CD4-positive, alpha-beta T cell (primary cell): ENCODE measurements at regions not wholly inside any gene's neighbourhood (a gene's known extent, or its start where the extent isn't known, plus 50 kb on each side); places are given as distances from the start of the nearest gene placed in this dataset.

Source experiments
- ATAC-seq: fragments of 200-7000 bp; cut with Tn5 transposase; one replicate; pipeline ENCODE4 v1.10.0; 2022; ENCODE audit warnings: mild to moderate bottlenecking; ENCODE audit not compliant: poor library complexity
- CTCF ChIA-PET: fragments of 350-600 bp; sonication (Branson Sonifier 250); formaldehyde crosslinking; loops from one replicate; lab custom pipeline; 2021; ENCODE audit warnings: antibody characterized with exemption, inconsistent platforms; lab: Charles Lee
- POLR2A ChIA-PET: fragments of 350-600 bp; sonication (Branson Sonifier 250); formaldehyde crosslinking; loops from one replicate; lab custom pipeline; 2021; ENCODE audit warnings: antibody characterized with exemption, inconsistent platforms; lab: Charles Lee
- DNase-seq, 14 experiments: peaks; one replicate each; pipeline ENCODE4 v3.0.0-alpha.2; 2013 to 2020; ENCODE audit warnings: mixed read lengths in 2 of 14
- H3K27ac ChIP-seq, 2 donors: one replicate each; pipeline versions ENCODE4 v1.5.1 to v1.7.0; 2013; ENCODE audit warnings: low read length in 2 of 2, low read depth in 1 of 2, mild to moderate bottlenecking in 1 of 2
- H3K27me3 ChIP-seq, 2 experiments: 1 replicate in 1 of 2; 2 replicates in 1 of 2; pipeline versions ENCODE4 v1.6.1 to v1.7.0; 2013; ENCODE audit warnings: low read length in 2 of 2, control low read depth in 1 of 2, mild to moderate bottlenecking in 1 of 2, moderate library complexity in 1 of 2; ENCODE audit not compliant: insufficient read depth in 2 of 2, control insufficient read depth in 1 of 2
- H3K36me3 ChIP-seq: one replicate; pipeline ENCODE4 v1.6.1; 2013; ENCODE audit warnings: low read length, control low read depth; ENCODE audit not compliant: insufficient read depth
- H3K4me1 ChIP-seq: one replicate; pipeline ENCODE4 v1.6.1; 2013; ENCODE audit warnings: low read length, control low read depth; ENCODE audit not compliant: insufficient read depth
- H3K4me3 ChIP-seq: one replicate; pipeline ENCODE4 v1.5.1; 2013; ENCODE audit warnings: mild to moderate bottlenecking, low read length, moderate library complexity
- H3K9me3 ChIP-seq, 2 experiments: 1 replicate in 1 of 2; 2 replicates in 1 of 2; pipeline versions ENCODE4 v1.6.1 to v1.7.0; 2013; ENCODE audit warnings: low read length in 2 of 2, mild to moderate bottlenecking in 2 of 2, control low read depth in 1 of 2, moderate library complexity in 1 of 2; ENCODE audit not compliant: control insufficient read depth in 1 of 2, insufficient read depth in 1 of 2
- H3K27ac Mint-ChIP-seq: one replicate; pipeline ENCODE4 v1.8.0; 2020; ENCODE audit warnings: mixed read lengths
- H3K27me3 Mint-ChIP-seq: one replicate; pipeline ENCODE4 v1.8.0; 2021; ENCODE audit warnings: mixed read lengths
- H3K36me3 Mint-ChIP-seq: one replicate; pipeline ENCODE4 v1.8.0; 2021; ENCODE audit warnings: low read depth, mixed read lengths
- H3K4me1 Mint-ChIP-seq: one replicate; pipeline ENCODE4 v1.8.0; 2021; ENCODE audit warnings: low read depth, mixed read lengths
- H3K4me3 Mint-ChIP-seq: one replicate; pipeline ENCODE4 v1.8.0; 2020; ENCODE audit warnings: mild to moderate bottlenecking, mixed read lengths
- H3K9me3 Mint-ChIP-seq: one replicate; pipeline ENCODE4 v1.8.0; 2020; ENCODE audit warnings: mixed read lengths
- intact Hi-C, 2 experiments: fragments of 100-400 bp; cut with DNase I in 1 of 2; cut with micrococcal nuclease in 1 of 2; formaldehyde crosslinking; loops; one replicate each; pipeline versions ENCODE4 v1.15.1 to v1.9.0; 2023 to 2025; cut with DNase I, micrococcal nuclease
- TF ChIP-seq, protein P1 (sequence below): fragments of 200-600 bp; IDR thresholded peaks from one replicate; pipeline ENCODE4 v1.8.0; 2022; ENCODE audit warnings: antibody characterized with exemption, mild to moderate bottlenecking

- no peaks in the 10 kb centered on the region for H3K27me3 Mint-ChIP-seq
- H3K4me1 Mint-ChIP-seq, result peaks cover 5% of the 10 kb centered on the region
- Histone ChIP-seq H3K27me3 (no peaks in the 10 kb centered on the region), H3K9me3 (no peaks in the 10 kb centered on the region), H3K4me3 (no peak overlapping the region), H3K4me1 (no peaks in the 10 kb centered on the region), H3K27ac (no peak overlapping the region), H3K36me3 (no peaks in the 10 kb centered on the region)
- intact Hi-C loops, result no loop called here
- no peak overlapping the region for H3K27ac Mint-ChIP-seq
- DNase-seq (no peak), ATAC-seq (no peak)
- ChIA-PET POLR2A (no interaction called here), CTCF (no interaction called here)
- H3K9me3 Mint-ChIP-seq, result no peaks in the 10 kb centered on the region
- H3K36me3 Mint-ChIP-seq, result no peaks in the 10 kb centered on the region
- H3K4me3 Mint-ChIP-seq, result no peak overlapping the region
- TF ChIP-seq, protein P1, sequence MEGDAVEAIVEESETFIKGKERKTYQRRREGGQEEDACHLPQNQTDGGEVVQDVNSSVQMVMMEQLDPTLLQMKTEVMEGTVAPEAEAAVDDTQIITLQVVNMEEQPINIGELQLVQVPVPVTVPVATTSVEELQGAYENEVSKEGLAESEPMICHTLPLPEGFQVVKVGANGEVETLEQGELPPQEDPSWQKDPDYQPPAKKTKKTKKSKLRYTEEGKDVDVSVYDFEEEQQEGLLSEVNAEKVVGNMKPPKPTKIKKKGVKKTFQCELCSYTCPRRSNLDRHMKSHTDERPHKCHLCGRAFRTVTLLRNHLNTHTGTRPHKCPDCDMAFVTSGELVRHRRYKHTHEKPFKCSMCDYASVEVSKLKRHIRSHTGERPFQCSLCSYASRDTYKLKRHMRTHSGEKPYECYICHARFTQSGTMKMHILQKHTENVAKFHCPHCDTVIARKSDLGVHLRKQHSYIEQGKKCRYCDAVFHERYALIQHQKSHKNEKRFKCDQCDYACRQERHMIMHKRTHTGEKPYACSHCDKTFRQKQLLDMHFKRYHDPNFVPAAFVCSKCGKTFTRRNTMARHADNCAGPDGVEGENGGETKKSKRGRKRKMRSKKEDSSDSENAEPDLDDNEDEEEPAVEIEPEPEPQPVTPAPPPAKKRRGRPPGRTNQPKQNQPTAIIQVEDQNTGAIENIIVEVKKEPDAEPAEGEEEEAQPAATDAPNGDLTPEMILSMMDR, result no peak
Measured at GRCh38 chr9:31639451-31639850, 745.0 kb upstream of the ACO1 start.

- Histone ChIP-seq H3K4me3 (no peak overlapping the region), H3K27ac (no peak overlapping the region), H3K4me1 (no peaks in the 10 kb centered on the region), H3K36me3 (no peaks in the 10 kb centered on the region), H3K9me3 (no peaks in the 10 kb centered on the region), H3K27me3 (no peaks in the 10 kb centered on the region)
- ChIA-PET CTCF (no interaction called here), POLR2A (no interaction called here)
- ATAC-seq, result no peak
- Mint-ChIP-seq H3K9me3 (no peaks in the 10 kb centered on the region), H3K27ac (no peak overlapping the region), H3K27me3 (no peaks in the 10 kb centered on the region), H3K4me3 (no peak overlapping the region), H3K4me1 (no peaks in the 10 kb centered on the region), H3K36me3 (no peaks in the 10 kb centered on the region)
- TF ChIP-seq, protein P1, result no peak
- intact Hi-C loops, result no loop called here
- DNase-seq, result no peak
Measured at GRCh38 chr9:31669311-31669710, 715.1 kb upstream of the ACO1 start.

GRCh38 chr9:31671011-31671410 lies 713.4 kb upstream of the ACO1 start:
- no peak overlapping the region for H3K4me3 ChIP-seq
- Mint-ChIP-seq H3K4me3 (no peak overlapping the region), H3K9me3 (no peaks in the 10 kb centered on the region), H3K36me3 (no peaks in the 10 kb centered on the region), H3K27ac (no peak overlapping the region), H3K27me3 (no peaks in the 10 kb centered on the region), H3K4me1 (no peaks in the 10 kb centered on the region)
- H3K9me3 ChIP-seq, result no peaks in the 10 kb centered on the region
- ATAC-seq, result no peak
- no peaks in the 10 kb centered on the region for H3K36me3 ChIP-seq
- H3K4me1 ChIP-seq, result no peaks in the 10 kb centered on the region
- ChIA-PET CTCF (no interaction called here), POLR2A (no interaction called here)
- no peaks in the 10 kb centered on the region for H3K27me3 ChIP-seq
- DNase-seq, result no peak
- H3K27ac ChIP-seq, result no peak overlapping the region
- TF ChIP-seq, protein P1, result no peak
- intact Hi-C loops, result no loop called here
